Hematopoietic multipotent progenitor cell treated with erythropoietin and hydrocortisone succinate and interleukin-3 and kit ligand, for 15 days (in vitro differentiated cells): ENCODE measurements at regions not wholly inside any gene's neighbourhood (a gene's known extent, or its start where the extent isn't known, plus 50 kb on each side); places are given as distances from the start of the nearest gene placed in this dataset.

Source experiments
- DNase-seq: peaks from one replicate; pipeline ENCODE4 v3.0.0-alpha.2; 2015; ENCODE audit warnings: low spot score

- no peak for DNase-seq
Measured at GRCh38 chr1:59124166-59124565, 172.7 kb upstream of the FGGY start.

GRCh38 chr1:59125154-59125553 is 171.7 kb upstream of the FGGY start:
- DNase-seq: no peak

- no peak for DNase-seq
Measured at GRCh38 chr1:59125676-59126320, 171.1 kb upstream of the FGGY start.

GRCh38 chr1:59126366-59126765 is 170.5 kb upstream of the FGGY start:
- DNase-seq: no peak

GRCh38 chr1:59128239-59128736 is 168.6 kb upstream of the FGGY start:
- no peak for DNase-seq

GRCh38 chr1:59128784-59129227 is 168.1 kb upstream of the FGGY start:
- DNase-seq: no peak

GRCh38 chr1:59132295-59132694 is 164.6 kb upstream of the FGGY start:
- no peak for DNase-seq

- DNase-seq: no peak
Measured at GRCh38 chr1:59133997-59134396, 162.9 kb upstream of the FGGY start.

GRCh38 chr1:59135761-59136255 is 161.1 kb upstream of the FGGY start:
- no peak for DNase-seq

GRCh38 chr1:59136541-59137275 is 160.2 kb upstream of the FGGY start:
- DNase-seq: no peak

- DNase-seq: no peak
Measured at GRCh38 chr1:59137276-59137615, 159.6 kb upstream of the FGGY start.

- DNase-seq: no peak
Measured at GRCh38 chr1:59137968-59138367, 158.9 kb upstream of the FGGY start.

- DNase-seq: no peak
Measured at GRCh38 chr1:59138402-59138801, 158.5 kb upstream of the FGGY start.

GRCh38 chr1:59139396-59139795 is 157.5 kb upstream of the FGGY start:
- no peak for DNase-seq

- DNase-seq: no peak
Measured at GRCh38 chr1:59141267-59141863, 155.5 kb upstream of the FGGY start.

- no peak for DNase-seq
Measured at GRCh38 chr1:59142311-59143132, 154.4 kb upstream of the FGGY start.

- DNase-seq: no peak
Measured at GRCh38 chr1:59143133-59143487, 153.8 kb upstream of the FGGY start.

- DNase-seq: no peak
Measured at GRCh38 chr1:59143811-59144210, 153.1 kb upstream of the FGGY start.

- DNase-seq: no peak
Measured at GRCh38 chr1:59144959-59145358, 151.9 kb upstream of the FGGY start.

GRCh38 chr1:59146056-59146455 is 150.8 kb upstream of the FGGY start:
- no peak for DNase-seq

GRCh38 chr1:59146651-59147358 is 150.1 kb upstream of the FGGY start:
- DNase-seq: no peak

- no peak for DNase-seq
Measured at GRCh38 chr1:59149435-59149834, 147.5 kb upstream of the FGGY start.
